ENCODE measurements at regions not wholly inside any gene's neighbourhood (a gene's known extent, or its start where the extent isn't known, plus 50 kb on each side); places are given as distances from the start of the nearest gene placed in this dataset.

GRCh38 chr3:167908221-167908620, 172.7 kb downstream of the SERPINI1 start:
- no peak for TF ChIP-seq CTCF (IDR thresholded peaks at IDR 0.05)
- no peak for TF ChIP-seq ZFX (IDR thresholded peaks at IDR 0.05; ENCODE audit: borderline replicate concordance)
